Fibroblast of lung (primary cell): ENCODE measurements at regions not wholly inside any gene's neighbourhood (a gene's known extent, or its start where the extent isn't known, plus 50 kb on each side); places are given as distances from the start of the nearest gene placed in this dataset.

Source experiments
- CTCF ChIP-seq, 2 donors: IDR thresholded peaks in 1 of 2; conservative IDR thresholded peaks in 1 of 2; 1 replicate in 1 of 2; 2 replicates in 1 of 2; pipeline ENCODE4 v1.5.1; 2011 to 2012; ENCODE audit warnings: low read length in 2 of 2, control low read depth in 1 of 2, inconsistent platforms in 1 of 2, low read depth in 1 of 2, mild to moderate bottlenecking in 1 of 2
- EZH2 ChIP-seq: IDR thresholded peaks from 2 replicates; pipeline ENCODE4 v1.5.1; 2012; ENCODE audit warnings: low read length, control low read depth, mild to moderate bottlenecking; ENCODE audit errors: missing control alignments

DNA sequence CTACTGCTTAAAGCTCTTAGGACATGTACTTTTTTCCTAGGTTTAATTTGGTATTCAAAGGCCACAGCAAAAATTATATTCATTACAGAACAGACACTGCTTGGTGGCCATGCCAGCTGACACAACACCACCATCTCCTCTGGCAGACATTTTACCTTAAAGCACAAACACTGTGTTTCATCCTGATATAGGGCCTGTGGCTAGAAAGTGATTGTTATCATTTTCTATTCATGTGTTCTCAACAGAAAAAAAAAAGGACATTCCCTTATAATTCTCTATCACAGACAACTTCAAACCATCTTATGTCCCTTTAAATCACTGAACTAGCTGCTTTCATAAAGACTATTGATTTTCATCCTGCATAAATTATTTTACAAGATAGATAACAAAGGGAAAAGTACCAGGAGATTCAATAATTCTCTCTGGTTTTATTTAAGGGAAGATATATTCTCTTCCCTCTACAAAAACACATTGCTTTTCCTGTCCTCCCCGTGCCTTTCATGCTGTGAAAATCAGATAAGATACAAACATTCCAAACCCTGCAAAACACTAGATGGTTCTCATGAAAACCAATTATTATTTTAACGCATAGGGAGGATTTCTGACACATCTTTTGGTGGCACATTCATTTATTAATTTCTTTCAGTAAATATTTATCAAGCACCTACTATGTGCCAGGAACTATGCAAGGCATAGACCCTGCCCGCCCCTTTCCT is 139.3 kb upstream of the TMCC3 start:
- no peak for TF ChIP-seq CTCF (conservative IDR thresholded peaks at IDR 0.05 in 1 of 2, IDR thresholded peaks at IDR 0.05 in 1 of 2; ENCODE audit: low read depth in 1 of 2, low read length in 2 of 2)
- no peak for TF ChIP-seq EZH2
